Right cardiac atrium (tissue), 5 donors: ENCODE measurements at regions not wholly inside any gene's neighbourhood (a gene's known extent, or its start where the extent isn't known, plus 50 kb on each side); places are given as distances from the start of the nearest gene placed in this dataset.
"Not testable (repeated sequence)": the region's sequence is repeated elsewhere in the genome, so short reads cannot be mapped to it uniquely, and the experiment has no call there.

Experiments used
- ATAC-seq, 2 donors: fragments of 200-7000 bp; cut with Tn5 transposase; one replicate each; pipeline versions ENCODE4 v1.8.0 to v1.9.1; 2020; ENCODE audit warnings: moderate library complexity in 2 of 2, mild to moderate bottlenecking in 1 of 2
- DNase-seq, 3 donors: peaks; one replicate each; pipeline ENCODE4 v3.0.0-alpha.2; 2020
- H3K27ac ChIP-seq: one replicate; pipeline ENCODE4 v1.5.1; 2013; ENCODE audit warnings: mild to moderate bottlenecking, low read length, control low read depth, moderate library complexity
- H3K27me3 ChIP-seq: one replicate; pipeline ENCODE4 v1.6.1; 2013; ENCODE audit not compliant: control insufficient read depth, insufficient read depth
- H3K4me1 ChIP-seq: one replicate; pipeline ENCODE4 v1.6.1; 2013; ENCODE audit warnings: low read length; ENCODE audit not compliant: control insufficient read depth, insufficient read depth
- H3K4me3 ChIP-seq: one replicate; pipeline ENCODE4 v1.5.1; 2013; ENCODE audit warnings: low read length, control low read depth
- H3K9me3 ChIP-seq: one replicate; pipeline ENCODE4 v1.6.1; 2013; ENCODE audit warnings: low read length; ENCODE audit not compliant: control insufficient read depth
- WGBS: extraction: QIAGEN DNeasy Blood & Tissue Kit; methylation state at CpG from one replicate; pipeline ENCODE4 v1.1.7; 2013; 5-methylcytosine and 5-hydroxymethylcytosine counted together
- intact Hi-C, 4 donors: fragments of 100-400 bp; cut with DNase I; formaldehyde crosslinking; loops; one replicate each; pipeline versions ENCODE4 v1.11.0 to v1.14.0; 2022 to 2023
- donor health status: healthy with polysubstance abuse.
- donor health status: DM: no; HTN: yes; CAD: no.
- donor health status: DM: no; HTN: no; CAD: no.
- donor health status: DM: no; HTN: yes; CAD: no; lungs with severe emphysema.
- donor health status: DM: yes; HTN: yes; CAD: no.

GRCh38 chr16:54879681-54880080 is 51.0 kb upstream of the IRX5 start:
- Histone ChIP-seq H3K9me3 (peaks cover 2% of the 10 kb centered on the region), H3K4me3 (no peak overlapping the region), H3K4me1 (no peaks in the 10 kb centered on the region), H3K27ac (no peak overlapping the region), H3K27me3 (no peaks in the 10 kb centered on the region)
- intact Hi-C loops = no loop called here
- ATAC-seq (no peak), DNase-seq (no peak)

GRCh38 chr16:54878301-54878700 is 52.4 kb upstream of the IRX5 start:
- DNase-seq (no peak), ATAC-seq (no peak)
- H3K4me1 ChIP-seq = no peaks in the 10 kb centered on the region
- intact Hi-C loops = no loop called here
- H3K27ac ChIP-seq = no peak overlapping the region
- H3K9me3 ChIP-seq = no peaks in the 10 kb centered on the region
- 89% methylated on average over 1 of the region's 1 CpG for WGBS
- H3K4me3 ChIP-seq = no peak overlapping the region
- no peaks in the 10 kb centered on the region for H3K27me3 ChIP-seq

DNA sequence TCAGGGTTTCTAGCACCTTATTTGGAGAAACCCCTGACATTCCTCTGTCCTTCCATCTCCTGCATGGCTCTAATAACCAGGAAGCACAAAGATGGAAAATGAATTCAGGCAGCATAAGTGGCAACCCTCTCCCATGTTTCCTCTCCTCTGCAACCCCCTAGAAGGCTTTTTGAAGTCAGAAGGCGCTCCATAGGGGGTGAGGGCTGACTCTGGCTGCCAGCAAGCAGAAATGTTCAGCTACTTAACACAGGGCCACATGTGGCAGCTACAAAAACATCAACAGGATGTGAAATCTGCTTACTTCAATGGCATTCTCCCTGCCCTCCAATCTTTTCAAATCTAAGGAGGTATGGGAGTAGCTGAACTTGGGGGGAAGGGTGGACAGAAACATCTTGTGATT is 55.2 kb upstream of the IRX5 start:
- Histone ChIP-seq H3K27me3 (no peaks in the 10 kb centered on the region), H3K4me1 (no peaks in the 10 kb centered on the region), H3K27ac (no peak overlapping the region), H3K4me3 (no peak overlapping the region), H3K9me3 (no peaks in the 10 kb centered on the region)
- DNase-seq (no peak), ATAC-seq (no peak)
- intact Hi-C loops = no loop called here
- WGBS = 70% methylated on average over 1 of the region's 1 CpG

DNA sequence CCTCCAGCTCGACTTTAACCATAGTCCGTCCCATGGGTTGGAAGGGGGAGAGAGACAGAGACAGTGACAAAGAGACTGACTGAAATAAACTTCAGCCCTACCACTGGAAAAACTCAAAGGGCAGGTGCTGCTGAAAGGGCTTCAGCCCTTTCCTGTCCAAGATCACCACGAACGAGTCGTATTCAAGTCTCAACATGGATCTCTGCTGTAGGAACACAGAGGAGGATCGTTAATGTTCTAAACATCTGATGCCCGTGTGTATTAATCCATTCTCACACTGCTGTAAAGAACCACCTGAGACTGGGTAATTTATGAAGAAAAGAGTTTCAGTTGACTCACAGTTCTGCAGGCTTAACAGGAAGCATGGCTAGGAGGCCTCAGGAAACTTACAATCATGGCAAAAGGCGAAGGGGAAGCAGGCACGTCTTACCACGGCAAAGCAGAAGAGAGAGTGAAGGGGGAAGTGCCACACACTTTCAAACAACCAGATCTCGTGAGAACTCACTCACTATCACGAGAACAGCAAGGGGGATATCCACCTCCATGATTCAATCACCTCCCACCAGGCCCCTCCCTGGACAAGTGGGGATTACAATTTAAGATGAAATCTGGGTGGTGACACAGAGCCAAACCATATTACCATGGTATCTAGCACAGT is 56.8 kb upstream of the IRX5 start:
- H3K27me3 ChIP-seq, H3K4me1 ChIP-seq, ATAC-seq, H3K9me3 ChIP-seq, H3K4me3 ChIP-seq, H3K27ac ChIP-seq, DNase-seq, intact Hi-C loops: not testable (repeated sequence)
- 81% methylated on average over 12 of the region's 12 CpGs for WGBS

- H3K4me1 ChIP-seq = no peaks in the 10 kb centered on the region
- H3K27ac ChIP-seq = no peak overlapping the region
- H3K9me3 ChIP-seq = no peaks in the 10 kb centered on the region
- no peak for ATAC-seq
- no peaks in the 10 kb centered on the region for H3K27me3 ChIP-seq
- H3K4me3 ChIP-seq = no peak overlapping the region
- intact Hi-C loops = no loop called here
- DNase-seq = no peak
- WGBS = 83% methylated on average over 2 of the region's 2 CpGs
Measured at GRCh38 chr16:54873071-54873470, 57.6 kb upstream of the IRX5 start.

GRCh38 chr16:54870151-54870550 is 60.5 kb upstream of the IRX5 start:
- no peak overlapping the region for H3K4me3 ChIP-seq
- H3K27me3 ChIP-seq = no peaks in the 10 kb centered on the region
- intact Hi-C loops = no loop called here
- DNase-seq (no peak), ATAC-seq (no peak)
- no peaks in the 10 kb centered on the region for H3K4me1 ChIP-seq
- H3K9me3 ChIP-seq = no peaks in the 10 kb centered on the region
- H3K27ac ChIP-seq = no peak overlapping the region
- 46% methylated on average over 2 of the region's 2 CpGs for WGBS

- DNase-seq (no peak), ATAC-seq (no peak)
- no peaks in the 10 kb centered on the region for H3K9me3 ChIP-seq
- WGBS = 85% methylated on average over 4 of the region's 4 CpGs
- no peaks in the 10 kb centered on the region for H3K27me3 ChIP-seq
- H3K4me3 ChIP-seq = no peak overlapping the region
- H3K27ac ChIP-seq = no peak overlapping the region
- H3K4me1 ChIP-seq = no peaks in the 10 kb centered on the region
- intact Hi-C loops = no loop called here
Measured at GRCh38 chr16:54867302-54867832, 63.3 kb upstream of the IRX5 start.

DNA sequence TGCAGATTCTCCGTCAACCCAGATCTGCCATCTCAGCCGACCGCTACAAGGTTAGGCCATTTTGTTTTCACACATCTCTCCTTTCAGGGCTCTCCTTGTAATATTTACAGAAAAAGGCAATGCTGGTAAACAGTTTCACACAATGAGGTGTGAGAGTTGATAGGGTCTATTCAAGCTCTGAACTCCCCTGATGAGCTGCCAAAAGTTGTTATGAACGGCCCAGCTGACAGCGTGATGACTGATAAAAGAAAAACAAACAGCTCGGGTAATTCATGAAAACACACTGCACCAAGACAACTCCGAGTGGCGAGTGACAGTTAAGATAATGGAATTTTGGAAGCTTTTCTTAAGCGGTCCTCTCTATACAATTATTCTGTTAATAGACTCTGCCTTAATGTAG is 68.1 kb upstream of the IRX5 start:
- H3K4me3 ChIP-seq = no peak overlapping the region
- H3K9me3 ChIP-seq = no peaks in the 10 kb centered on the region
- no peak overlapping the region for H3K27ac ChIP-seq
- ATAC-seq = no peak
- 30% methylated on average over 9 of the region's 9 CpGs for WGBS
- H3K27me3 ChIP-seq = no peaks in the 10 kb centered on the region
- intact Hi-C loops = no loop called here
- DNase-seq = no peak
- no peaks in the 10 kb centered on the region for H3K4me1 ChIP-seq

DNA sequence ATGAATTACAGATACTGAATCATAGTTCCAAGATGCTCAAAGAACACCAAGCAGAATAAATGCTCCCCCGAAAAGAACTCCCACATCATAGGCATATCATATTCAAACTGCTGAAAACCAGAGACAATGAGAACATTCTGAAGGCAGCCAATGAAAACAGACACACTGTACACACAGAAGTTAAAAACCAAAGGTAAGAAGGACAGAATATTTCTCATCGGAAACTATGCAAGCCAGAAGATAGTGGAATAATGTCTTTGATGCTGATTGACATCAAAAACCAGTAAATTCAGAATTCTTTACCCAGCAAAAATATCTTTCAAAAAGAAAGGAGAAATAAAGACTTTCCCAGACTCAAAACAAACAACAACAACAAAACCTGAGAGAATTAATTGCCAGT is 73.8 kb upstream of the IRX5 start:
- no peak overlapping the region for H3K4me3 ChIP-seq
- intact Hi-C loops = no loop called here
- H3K9me3 ChIP-seq = no peaks in the 10 kb centered on the region
- WGBS = 94% methylated on average over 2 of the region's 2 CpGs
- ATAC-seq (no peak), DNase-seq (no peak)
- no peaks in the 10 kb centered on the region for H3K27me3 ChIP-seq
- no peak overlapping the region for H3K27ac ChIP-seq
- H3K4me1 ChIP-seq = no peaks in the 10 kb centered on the region

- Histone ChIP-seq H3K4me1 (no peaks in the 10 kb centered on the region), H3K9me3 (peaks cover 2% of the 10 kb centered on the region), H3K4me3 (no peak overlapping the region), H3K27ac (no peak overlapping the region), H3K27me3 (no peaks in the 10 kb centered on the region)
- WGBS = 72% methylated on average over 2 of the region's 2 CpGs
- DNase-seq = no peak
- ATAC-seq = no peak
- intact Hi-C loops = no loop called here
Measured at GRCh38 chr16:54847609-54848008, 83.1 kb upstream of the IRX5 start.

DNA sequence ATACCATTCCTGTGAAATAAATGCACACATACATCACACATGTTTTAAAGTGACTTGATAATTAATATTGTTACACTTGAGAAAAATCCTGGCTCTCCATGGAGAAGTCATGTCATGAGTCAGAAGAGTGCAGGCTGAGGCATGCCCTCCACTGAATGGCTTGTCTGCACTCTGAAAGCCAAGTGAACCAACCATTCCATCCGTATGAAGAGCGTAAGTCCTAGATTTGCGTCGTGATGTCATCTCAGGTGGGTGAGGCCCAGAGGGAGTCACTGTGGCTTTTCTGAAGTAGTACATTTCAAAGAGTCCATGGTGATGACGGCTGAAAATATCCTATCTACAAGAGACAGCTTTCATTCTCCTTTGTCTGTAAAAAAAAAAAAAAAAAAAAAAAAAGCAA is 83.5 kb upstream of the IRX5 start:
- 70% methylated on average over 5 of the region's 5 CpGs for WGBS
- ATAC-seq (no peak), DNase-seq (no peak)
- H3K27me3 ChIP-seq = no peaks in the 10 kb centered on the region
- H3K4me1 ChIP-seq = no peaks in the 10 kb centered on the region
- no peak overlapping the region for H3K4me3 ChIP-seq
- H3K27ac ChIP-seq = no peak overlapping the region
- peaks cover 2% of the 10 kb centered on the region for H3K9me3 ChIP-seq
- intact Hi-C loops = no loop called here

- H3K4me3 ChIP-seq = no peak overlapping the region
- DNase-seq = no peak
- ATAC-seq = no peak
- intact Hi-C loops = no loop called here
- WGBS = 47% methylated on average over 4 of the region's 4 CpGs
- H3K4me1 ChIP-seq = no peaks in the 10 kb centered on the region
- H3K27me3 ChIP-seq = no peaks in the 10 kb centered on the region
- no peak overlapping the region for H3K27ac ChIP-seq
- peaks cover 2% of the 10 kb centered on the region for H3K9me3 ChIP-seq
Measured at GRCh38 chr16:54846766-54847165, 83.9 kb upstream of the IRX5 start.
